Lower leg skin (tissue), 4 donors: ENCODE measurements at regions not wholly inside any gene's neighbourhood (a gene's known extent, or its start where the extent isn't known, plus 50 kb on each side); places are given as distances from the start of the nearest gene placed in this dataset.
A peak's percentile ranks its signal among the peaks of the same experiment; 100 is the strongest.

Experiments used
- DNase-seq, 2 donors: peaks; one replicate each; pipeline ENCODE4 v3.0.0-alpha.2; 2019; ENCODE audit warnings: low spot score in 2 of 2
- H3K4me3 ChIP-seq: fragments of 200-600 bp; sonication (generic); 2 replicates; pipeline ENCODE4 v1.5.1; 2017; ENCODE audit warnings: mild to moderate bottlenecking, low read depth; ENCODE audit not compliant: poor library complexity, severe bottlenecking
- POLR2A ChIP-seq, 2 donors: fragments of 450-650 bp; IDR thresholded peaks; one replicate each; pipeline ENCODE4 v1.6.1; 2016 to 2017; ENCODE audit warnings: antibody characterized with exemption in 2 of 2, mild to moderate bottlenecking in 1 of 2, moderate library complexity in 1 of 2
- WGBS, 2 donors: methylation state at CpG; one replicate each; pipeline ENCODE4 v1.1.5; 2018; 5-methylcytosine and 5-hydroxymethylcytosine counted together
- intact Hi-C: fragments of 100-400 bp; cut with DNase I; formaldehyde crosslinking; loops from one replicate; pipeline ENCODE4 v1.15.0; 2023; ENCODE audit warnings: low total_unique reads
- TF ChIP-seq, protein P1 (sequence below), 3 donors: fragments of 450-650 bp; IDR thresholded peaks; one replicate each; pipeline ENCODE4 v1.5.1; 2016; ENCODE audit warnings: antibody characterized with exemption in 3 of 3, mild to moderate bottlenecking in 3 of 3, moderate library complexity in 2 of 3

DNA sequence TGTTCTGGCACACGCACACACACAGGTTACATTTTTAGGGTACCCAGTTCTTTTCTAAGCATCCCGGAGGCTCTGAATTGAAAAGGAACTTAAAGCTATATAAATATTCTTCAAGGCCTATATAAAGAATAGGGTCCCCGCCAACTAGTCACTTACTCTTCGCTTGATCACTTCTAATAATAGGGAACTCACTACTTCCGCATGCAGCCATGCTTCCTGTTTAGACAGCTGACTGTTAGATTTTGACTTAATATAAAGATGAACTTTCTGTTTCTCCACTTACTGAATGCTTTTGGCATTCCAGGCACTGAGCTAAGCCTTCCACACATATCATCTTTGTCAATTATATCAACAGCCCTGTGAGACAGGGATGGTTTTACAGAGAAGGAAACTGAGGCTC lies 259.6 kb downstream of the TSHZ3 start:
- TF ChIP-seq, protein P1, sequence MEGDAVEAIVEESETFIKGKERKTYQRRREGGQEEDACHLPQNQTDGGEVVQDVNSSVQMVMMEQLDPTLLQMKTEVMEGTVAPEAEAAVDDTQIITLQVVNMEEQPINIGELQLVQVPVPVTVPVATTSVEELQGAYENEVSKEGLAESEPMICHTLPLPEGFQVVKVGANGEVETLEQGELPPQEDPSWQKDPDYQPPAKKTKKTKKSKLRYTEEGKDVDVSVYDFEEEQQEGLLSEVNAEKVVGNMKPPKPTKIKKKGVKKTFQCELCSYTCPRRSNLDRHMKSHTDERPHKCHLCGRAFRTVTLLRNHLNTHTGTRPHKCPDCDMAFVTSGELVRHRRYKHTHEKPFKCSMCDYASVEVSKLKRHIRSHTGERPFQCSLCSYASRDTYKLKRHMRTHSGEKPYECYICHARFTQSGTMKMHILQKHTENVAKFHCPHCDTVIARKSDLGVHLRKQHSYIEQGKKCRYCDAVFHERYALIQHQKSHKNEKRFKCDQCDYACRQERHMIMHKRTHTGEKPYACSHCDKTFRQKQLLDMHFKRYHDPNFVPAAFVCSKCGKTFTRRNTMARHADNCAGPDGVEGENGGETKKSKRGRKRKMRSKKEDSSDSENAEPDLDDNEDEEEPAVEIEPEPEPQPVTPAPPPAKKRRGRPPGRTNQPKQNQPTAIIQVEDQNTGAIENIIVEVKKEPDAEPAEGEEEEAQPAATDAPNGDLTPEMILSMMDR (IDR thresholded peaks at IDR 0.05), result no peak
- no peak for TF ChIP-seq POLR2A (IDR thresholded peaks at IDR 0.05)
- DNase-seq, result peak in 1 of 2 donors; percentile 26
- WGBS, 2 donors, result 81 to 83% methylated on average over 5 of the region's 5 CpGs

GRCh38 chr19:31085125-31085524 lies 264.1 kb downstream of the TSHZ3 start:
- intact Hi-C loops, result no loop called here
- no peak for DNase-seq
- TF ChIP-seq POLR2A (IDR thresholded peaks at IDR 0.05), result no peak
- TF ChIP-seq, protein P1 (IDR thresholded peaks at IDR 0.05), result no peak
- H3K4me3 ChIP-seq, result no peak overlapping the region
- WGBS, 2 donors, result 96 to 98% methylated on average over 4 of the region's 4 CpGs

More for the DNA sequence above, 259.6 kb downstream of the TSHZ3 start:
- H3K4me3 ChIP-seq, result no peak overlapping the region
- intact Hi-C loops, result no loop called here

- TF ChIP-seq, protein P1 (IDR thresholded peaks at IDR 0.05), result no peak
- TF ChIP-seq POLR2A (IDR thresholded peaks at IDR 0.05), result no peak
- intact Hi-C loops, result no loop called here
- WGBS, 2 donors, result 35 to 62% methylated on average over 3 of the region's 3 CpGs
- H3K4me3 ChIP-seq, result no peak overlapping the region
- no peak for DNase-seq
These were observed 266.1 kb downstream of the TSHZ3 start for GRCh38 chr19:31083105-31083504.

DNA sequence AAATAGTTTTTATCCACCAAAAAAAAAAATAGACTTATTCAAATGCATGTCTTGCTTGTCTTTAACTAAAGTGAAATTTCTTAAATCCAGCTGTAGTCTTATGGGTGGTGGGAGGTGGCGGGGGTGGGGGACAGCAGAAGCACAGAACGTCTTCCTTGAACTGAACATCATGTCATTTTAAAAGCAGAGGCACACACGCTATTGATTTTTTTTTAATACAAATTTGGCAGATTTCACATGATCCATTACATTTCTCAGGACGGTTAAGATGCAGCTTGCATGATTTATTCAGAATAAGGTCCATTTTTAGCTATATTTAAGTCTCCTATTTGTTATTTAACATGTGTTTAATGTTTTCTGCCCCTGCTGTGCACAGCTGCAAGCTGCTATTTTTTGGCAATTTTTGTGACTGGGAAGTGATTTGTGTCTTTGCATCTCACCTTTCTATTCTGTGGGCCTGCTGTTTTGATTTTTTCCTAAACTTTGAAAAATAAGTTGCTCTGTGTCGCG lies 274.0 kb downstream of the TSHZ3 start:
- no peak overlapping the region for H3K4me3 ChIP-seq
- no peak for TF ChIP-seq POLR2A (IDR thresholded peaks at IDR 0.05)
- TF ChIP-seq, protein P1 (IDR thresholded peaks at IDR 0.05), result no peak
- peak in 1 of 2 donors; percentile 0 for DNase-seq
- 78 to 82% methylated on average over 6 of the region's 6 CpGs for WGBS, 2 donors
- intact Hi-C loops, result no loop called here

DNA sequence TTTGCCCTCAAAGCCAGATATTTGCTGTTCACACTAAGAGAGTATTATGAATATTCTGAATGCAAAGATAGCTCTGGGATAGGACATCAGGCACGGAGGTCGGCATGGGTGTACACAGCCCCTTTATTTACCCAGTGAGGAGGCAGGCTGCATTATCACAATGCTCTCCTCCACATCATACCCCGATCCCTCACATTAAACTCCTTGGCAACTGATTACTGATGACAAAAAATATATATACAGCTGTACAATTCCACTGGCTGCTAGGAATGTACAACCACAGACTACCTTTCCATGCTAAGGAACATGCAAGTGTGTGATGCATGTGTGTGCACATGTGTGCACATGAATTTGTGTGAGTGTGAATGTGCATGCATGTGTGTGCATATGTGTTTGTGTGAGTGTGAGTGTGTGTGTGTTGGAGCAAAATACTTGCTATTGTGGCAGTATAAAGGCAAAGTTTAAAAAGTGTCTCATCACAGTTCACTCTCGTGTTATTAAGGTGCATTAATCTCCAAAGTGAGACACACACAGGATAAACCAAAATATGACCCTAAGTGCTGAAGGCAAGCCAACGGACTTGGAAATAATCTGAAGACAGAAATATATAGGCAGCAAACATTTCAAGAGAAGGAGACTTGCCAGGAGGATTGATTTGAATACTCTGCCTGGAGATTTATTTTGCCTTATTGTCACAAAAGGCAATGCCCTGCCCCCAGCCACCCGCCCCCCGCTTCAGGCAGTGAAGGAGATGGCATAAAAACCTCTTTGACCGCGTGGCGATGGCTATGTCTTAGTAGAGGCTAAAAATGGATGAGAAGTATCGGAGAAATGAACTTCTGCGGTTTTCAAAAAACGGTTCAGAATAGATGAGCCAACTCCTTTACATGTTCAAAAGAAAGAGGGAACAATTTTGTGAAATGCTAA lies 274.8 kb downstream of the TSHZ3 start:
- H3K4me3 ChIP-seq, result no peak overlapping the region
- intact Hi-C loops, result no loop called here
- WGBS, 2 donors, result 60 to 62% methylated on average over 13 of the region's 13 CpGs
- DNase-seq, result peak in 1 of 2 donors; percentile 42
- TF ChIP-seq, protein P1 (IDR thresholded peaks at IDR 0.05), result no peak
- no peak for TF ChIP-seq POLR2A (IDR thresholded peaks at IDR 0.05)
